ENCODE measurements at regions not wholly inside any gene's neighbourhood (a gene's known extent, or its start where the extent isn't known, plus 50 kb on each side); places are given as distances from the start of the nearest gene placed in this dataset.
"Not testable (repeated sequence)": the region's sequence is repeated elsewhere in the genome, so short reads cannot be mapped to it uniquely, and the experiment has no call there.

DNA sequence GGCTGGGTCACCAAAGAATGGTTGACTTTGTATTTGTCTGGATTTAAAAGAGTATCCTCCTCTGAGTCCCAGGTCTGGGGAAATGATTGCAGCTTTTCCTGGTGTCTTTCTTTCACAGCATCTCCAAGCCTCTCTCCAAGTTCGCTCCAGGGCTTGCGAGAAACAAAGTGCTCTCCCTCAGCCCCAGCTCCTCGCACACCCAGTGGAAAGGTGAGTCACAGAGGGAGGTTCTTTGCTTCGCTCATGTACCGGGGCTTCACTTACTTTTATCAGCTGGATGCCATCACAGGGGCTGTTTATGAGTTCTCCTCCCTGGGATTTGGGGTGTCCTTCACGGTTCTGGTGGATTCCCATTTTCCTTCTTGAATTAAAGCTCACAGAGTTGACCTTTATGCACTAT, 252.2 kb upstream of the PLPP4 start:
- no peak for DNase-seq (ENCODE audit: low read depth)

- DNase-seq (ENCODE audit: low read depth) = no peak
These were observed 251.5 kb upstream of the PLPP4 start for GRCh38 chr10:120205368-120206018.

GRCh38 chr10:120208488-120208887, 248.5 kb upstream of the PLPP4 start:
- DNase-seq (ENCODE audit: low read depth) = no peak

GRCh38 chr10:120209124-120209762, 247.8 kb upstream of the PLPP4 start:
- DNase-seq (ENCODE audit: low read depth) = no peak

GRCh38 chr10:120212275-120212674, 244.8 kb upstream of the PLPP4 start:
- DNase-seq (ENCODE audit: low read depth) = no peak

- not testable (repeated sequence) for DNase-seq (ENCODE audit: low read depth)
These were observed 243.7 kb upstream of the PLPP4 start for GRCh38 chr10:120213283-120213682.

DNA sequence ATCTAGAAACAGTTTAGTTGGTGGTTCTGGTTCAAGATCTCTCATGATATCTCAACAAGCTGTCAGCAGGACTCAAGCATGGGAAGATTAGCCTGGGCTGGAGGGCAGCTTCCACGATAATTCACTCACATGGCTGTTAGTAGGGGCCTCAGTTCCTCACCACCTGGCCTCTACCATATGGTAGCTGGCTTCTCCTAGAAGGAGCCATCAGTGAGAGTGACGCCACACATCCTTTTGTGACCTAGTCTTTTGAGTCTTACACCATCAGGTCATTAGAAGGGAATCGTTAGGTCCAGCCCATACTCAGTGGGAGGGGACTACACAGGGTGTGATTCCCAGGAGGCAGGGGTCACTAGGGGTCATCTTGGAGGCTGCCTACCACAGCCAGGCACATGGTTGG, 239.3 kb upstream of the PLPP4 start:
- no peak for DNase-seq (ENCODE audit: low read depth)

- no peak for DNase-seq (ENCODE audit: low read depth)
These were observed 235.0 kb upstream of the PLPP4 start for GRCh38 chr10:120221873-120222485.

- no peak for DNase-seq (ENCODE audit: low read depth)
These were observed 227.4 kb upstream of the PLPP4 start for GRCh38 chr10:120229641-120230040.

DNA sequence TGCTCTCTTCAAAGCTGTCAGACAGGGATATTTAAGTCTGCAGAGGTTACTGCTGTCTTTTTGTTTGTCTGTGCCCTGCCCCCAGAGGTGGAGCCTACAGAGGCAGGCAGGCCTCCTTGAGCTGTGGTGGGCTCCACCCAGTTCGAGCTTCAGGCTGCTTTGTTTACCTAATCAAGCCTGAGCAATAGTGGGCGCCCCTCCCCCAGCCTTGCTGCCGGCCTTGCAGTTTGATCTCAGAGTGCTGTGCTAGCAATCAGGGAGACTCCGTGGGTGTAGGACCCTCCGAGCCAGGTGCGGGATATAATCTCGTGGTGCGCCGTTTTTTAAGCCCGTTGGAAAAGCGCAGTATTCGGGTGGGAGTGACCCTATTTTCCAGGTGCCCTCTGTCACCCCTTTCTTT, 217.3 kb upstream of the PLPP4 start:
- DNase-seq (ENCODE audit: low read depth) = not testable (repeated sequence)

- DNase-seq (ENCODE audit: low read depth) = no peak
These were observed 205.1 kb upstream of the PLPP4 start for GRCh38 chr10:120251821-120252442.

GRCh38 chr10:120253131-120253530, 203.9 kb upstream of the PLPP4 start:
- no peak for DNase-seq (ENCODE audit: low read depth)

GRCh38 chr10:120260456-120260855, 196.6 kb upstream of the PLPP4 start:
- no peak for DNase-seq (ENCODE audit: low read depth)

DNA sequence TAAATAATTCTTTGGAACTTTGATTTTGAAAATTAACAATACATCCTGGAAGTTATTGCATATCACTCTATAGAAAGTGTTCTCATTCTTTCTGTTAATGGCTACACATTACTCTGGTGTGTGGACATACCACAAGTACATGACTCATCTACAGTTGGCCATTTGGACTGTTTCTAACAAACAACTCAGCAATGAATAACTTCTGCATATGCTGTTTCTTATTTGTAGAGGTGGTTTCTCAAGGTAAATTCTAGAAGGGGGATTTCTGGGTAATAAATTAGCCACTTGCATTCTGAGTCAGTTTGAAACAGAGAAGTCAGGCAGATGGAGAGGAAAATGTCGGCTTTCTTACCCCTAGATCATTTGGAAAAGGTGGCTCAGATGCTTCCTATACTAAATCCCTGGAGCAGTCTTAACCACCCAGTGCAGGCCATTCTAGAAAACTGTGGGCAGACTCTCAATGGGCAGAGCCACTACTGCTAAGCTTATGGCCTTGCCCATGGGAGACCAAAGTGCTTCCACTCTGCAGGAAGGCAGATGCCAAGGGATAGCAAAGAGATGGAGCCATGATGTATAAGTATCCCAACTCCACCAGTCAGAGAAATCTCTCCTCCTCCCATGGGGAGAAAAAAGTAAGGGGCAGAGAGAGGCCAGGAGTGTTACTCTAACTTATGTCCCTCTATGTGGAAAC, 194.0 kb upstream of the PLPP4 start:
- DNase-seq (ENCODE audit: low read depth) = no peak

DNA sequence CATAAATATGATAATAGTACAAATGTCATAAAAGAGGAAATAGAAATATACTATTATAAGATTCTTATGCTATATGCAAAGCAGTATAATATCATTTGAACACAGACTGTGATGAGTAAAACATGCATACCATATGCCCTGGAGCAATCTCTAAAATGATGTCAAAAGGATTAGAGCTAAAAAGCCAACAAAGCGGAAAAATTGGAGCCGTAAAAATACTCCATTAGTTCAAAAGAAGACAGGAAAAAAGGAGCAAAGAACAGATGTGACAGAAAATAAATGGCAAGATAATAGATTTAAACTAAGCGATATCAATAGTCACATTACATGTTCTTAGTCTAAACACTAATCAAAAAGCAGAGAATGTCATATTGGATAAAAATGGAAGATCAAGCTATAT, 191.0 kb upstream of the PLPP4 start:
- no peak for DNase-seq (ENCODE audit: low read depth)

DNA sequence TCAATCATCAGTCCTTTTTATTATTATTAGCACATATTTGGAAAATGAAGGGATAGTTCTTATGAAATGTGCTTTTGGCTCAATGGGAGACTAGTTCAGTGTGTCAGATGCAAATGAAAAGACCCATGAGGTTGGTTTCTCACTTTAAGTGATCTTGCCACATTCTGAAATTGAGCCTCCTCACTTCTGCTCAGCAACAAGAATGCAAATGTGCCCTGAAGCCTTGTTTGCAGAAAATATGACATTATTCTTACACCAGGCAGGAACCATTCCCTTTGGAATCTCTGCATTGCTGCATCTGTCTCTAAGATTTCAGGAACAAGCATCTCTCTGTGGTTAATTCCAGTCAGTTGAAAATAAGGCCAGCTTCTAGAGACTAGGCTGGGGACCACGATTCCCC, 186.1 kb upstream of the PLPP4 start:
- no peak for DNase-seq (ENCODE audit: low read depth)

GRCh38 chr10:120271696-120272095, 185.3 kb upstream of the PLPP4 start:
- DNase-seq (ENCODE audit: low read depth) = no peak

- no peak for DNase-seq (ENCODE audit: low read depth)
These were observed 184.7 kb upstream of the PLPP4 start for GRCh38 chr10:120272350-120272749.

- DNase-seq (ENCODE audit: low read depth) = no peak
These were observed 179.0 kb upstream of the PLPP4 start for GRCh38 chr10:120278069-120278468.

- no peak for DNase-seq (ENCODE audit: low read depth)
These were observed 177.8 kb upstream of the PLPP4 start for GRCh38 chr10:120279196-120279595.

- DNase-seq (ENCODE audit: low read depth) = no peak
These were observed 174.6 kb upstream of the PLPP4 start for GRCh38 chr10:120282421-120282820.

DNA sequence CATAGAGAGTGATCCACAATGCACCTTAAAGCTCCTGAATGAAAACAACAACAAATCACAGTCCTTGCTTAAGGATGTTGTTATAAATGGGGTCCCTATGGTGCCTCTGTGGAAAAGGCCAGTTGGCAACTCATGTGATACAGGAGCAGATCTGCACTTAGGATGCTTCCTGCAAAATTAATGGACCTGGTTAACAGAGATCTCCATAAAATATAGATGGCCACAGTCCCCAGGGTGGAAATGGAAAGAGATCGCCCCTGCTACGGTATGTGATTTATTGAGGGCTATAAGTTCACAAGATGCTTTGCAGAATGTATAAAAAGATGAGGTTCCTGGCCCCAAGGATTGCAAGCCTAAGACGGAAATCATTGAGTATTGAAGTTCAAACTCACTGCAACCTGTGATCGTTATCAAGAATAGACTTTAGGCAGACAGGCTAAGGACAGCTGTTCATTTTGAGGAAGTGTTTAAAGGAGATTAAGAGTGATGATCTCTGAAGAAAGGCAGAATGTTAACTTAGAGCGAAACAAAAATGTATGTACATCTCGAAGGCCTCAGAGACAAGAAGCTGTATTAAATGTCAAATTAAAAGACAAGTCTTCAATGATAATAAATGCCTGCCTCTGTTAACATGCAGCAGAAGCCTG, 174.1 kb upstream of the PLPP4 start:
- DNase-seq (ENCODE audit: low read depth) = no peak
